Panc1 (cell line): ENCODE measurements at regions not wholly inside any gene's neighbourhood (a gene's known extent, or its start where the extent isn't known, plus 50 kb on each side); places are given as distances from the start of the nearest gene placed in this dataset.

Experiments
- CTCF ChIP-seq: fragments of 450-650 bp; IDR thresholded peaks from 2 replicates; pipeline ENCODE4 v1.5.1; 2017; ENCODE audit warnings: mild to moderate bottlenecking
- POLR2AphosphoS5 ChIP-seq: IDR thresholded peaks from 2 replicates; pipeline ENCODE4 v1.6.1; 2012; ENCODE audit warnings: mild to moderate bottlenecking, low read depth, low read length, moderate library complexity
- REST ChIP-seq, 2 experiments: IDR thresholded peaks; 2 replicates each; pipeline ENCODE4 v1.6.1; 2011 to 2012; ENCODE audit warnings: low read depth in 2 of 2, control low read depth in 1 of 2, low read length in 1 of 2, mild to moderate bottlenecking in 1 of 2, moderate library complexity in 1 of 2; ENCODE audit not compliant: insufficient read depth in 1 of 2

DNA sequence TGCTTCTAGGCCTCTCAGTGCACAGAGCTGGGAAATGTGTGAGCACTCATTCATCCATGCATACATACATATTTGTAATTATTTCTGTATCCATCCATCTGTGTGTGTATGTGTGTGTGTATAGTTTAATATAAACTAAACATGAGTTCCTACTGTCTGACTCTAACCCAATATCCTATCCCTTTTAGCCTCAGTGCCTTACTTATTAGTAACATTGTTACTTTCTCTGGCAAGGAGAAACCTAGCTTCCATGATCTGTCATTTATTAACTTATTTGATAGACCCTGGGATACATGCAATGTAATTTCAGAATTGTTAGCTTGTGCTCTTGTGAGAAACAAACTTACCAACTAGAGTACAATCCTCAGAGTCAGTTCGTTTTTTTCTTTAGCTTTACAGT lies 59.0 kb upstream of the WSCD1 start:
- TF ChIP-seq CTCF: no peak
- no peak for TF ChIP-seq POLR2AphosphoS5
- no peak for TF ChIP-seq REST (IDR thresholded peaks at IDR 0.05; ENCODE audit: insufficient read depth in 1 of 2, low read depth in 2 of 2, low read length in 1 of 2)
